CD14-positive monocyte (primary cell): ENCODE measurements at regions not wholly inside any gene's neighbourhood (a gene's known extent, or its start where the extent isn't known, plus 50 kb on each side); places are given as distances from the start of the nearest gene placed in this dataset.

Experiments used
- DNase-seq, 3 donors: peaks; one replicate each; pipeline ENCODE4 v3.0.0-alpha.2; 2011 to 2022
- H2AFZ ChIP-seq: 2 replicates; pipeline ENCODE4 v1.6.0; 2012; ENCODE audit warnings: mild to moderate bottlenecking, low read depth, low read length, inconsistent platforms; ENCODE audit not compliant: insufficient read depth, poor library complexity, severe bottlenecking
- H3K27ac ChIP-seq, 2 donors: 1 replicate in 1 of 2; 2 replicates in 1 of 2; pipeline ENCODE4 v1.5.1; 2012 to 2013; ENCODE audit warnings: low read length in 2 of 2, control low read depth in 1 of 2, inconsistent platforms in 1 of 2, low read depth in 1 of 2, mild to moderate bottlenecking in 1 of 2
- H3K27me3 ChIP-seq, 2 donors: one replicate each; pipeline versions ENCODE4 v1.6.0 to v1.6.1; 2011 to 2013; ENCODE audit warnings: low read length in 2 of 2; ENCODE audit not compliant: control insufficient read depth in 2 of 2, insufficient read depth in 2 of 2
- H3K36me3 ChIP-seq, 2 donors: replicated peaks in 1 of 2; 1 replicate in 1 of 2; 2 replicates in 1 of 2; pipeline versions ENCODE4 v1.5.1 to v1.6.1; 2012 to 2013; ENCODE audit warnings: low read length in 2 of 2, control low read depth in 1 of 2, inconsistent platforms in 1 of 2, mild to moderate bottlenecking in 1 of 2; ENCODE audit not compliant: insufficient read depth in 2 of 2, control insufficient read depth in 1 of 2
- H3K4me1 ChIP-seq, 2 donors: 1 replicate in 1 of 2; 2 replicates in 1 of 2; pipeline versions ENCODE4 v1.5.1 to v1.6.1; 2012 to 2013; ENCODE audit warnings: low read length in 2 of 2, control low read depth in 1 of 2, inconsistent platforms in 1 of 2, mild to moderate bottlenecking in 1 of 2, moderate library complexity in 1 of 2; ENCODE audit not compliant: insufficient read depth in 2 of 2, control insufficient read depth in 1 of 2
- H3K4me2 ChIP-seq: replicated peaks from 2 replicates; pipeline ENCODE3; 2012; ENCODE audit warnings: low read length, moderate library complexity, mild to moderate bottlenecking; ENCODE audit not compliant: poor library complexity, severe bottlenecking; ENCODE audit errors: extremely low read depth
- H3K4me3 ChIP-seq, 3 experiments: fragments of 200-600 bp in 1 of 3; sonication (generic) in 1 of 3; replicated peaks in 1 of 3; 1 replicate in 2 of 3; 2 replicates in 1 of 3; pipeline ENCODE4 v1.5.1; 2011 to 2013; ENCODE audit warnings: low read length in 3 of 3, mild to moderate bottlenecking in 3 of 3, control low read depth in 2 of 3, low read depth in 2 of 3, inconsistent platforms in 1 of 3, moderate library complexity in 1 of 3
- H3K79me2 ChIP-seq: 2 replicates; pipeline ENCODE4 v1.6.0; 2012; ENCODE audit warnings: mild to moderate bottlenecking, control low read depth, inconsistent platforms, low read length, moderate library complexity; ENCODE audit not compliant: insufficient read depth
- H3K9ac ChIP-seq: 2 replicates; pipeline ENCODE4 v1.6.0; 2017; ENCODE audit warnings: low read length, mild to moderate bottlenecking; ENCODE audit not compliant: insufficient read depth, poor library complexity, severe bottlenecking
- H3K9me3 ChIP-seq, 2 donors: replicated peaks in 1 of 2; 1 replicate in 1 of 2; 2 replicates in 1 of 2; pipeline versions ENCODE4 v1.5.1 to v1.6.1; 2012 to 2013; ENCODE audit warnings: low read length in 2 of 2, control low read depth in 1 of 2; ENCODE audit not compliant: control insufficient read depth in 1 of 2, insufficient read depth in 1 of 2
- H4K20me1 ChIP-seq: 2 replicates; pipeline ENCODE4 v1.6.0; 2012; ENCODE audit warnings: mild to moderate bottlenecking, low read length, control low read depth, moderate library complexity; ENCODE audit not compliant: insufficient read depth
- H3K27ac Mint-ChIP-seq, 7 donors: one replicate each; pipeline ENCODE4 v1.8.0; 2020; ENCODE audit warnings: mild to moderate bottlenecking in 7 of 7, mixed read lengths in 7 of 7, moderate library complexity in 6 of 7, inconsistent platforms in 2 of 7
- H3K27me3 Mint-ChIP-seq, 3 donors: one replicate each; pipeline ENCODE4 v1.8.0; 2021 to 2022; ENCODE audit warnings: low read depth in 3 of 3, mild to moderate bottlenecking in 3 of 3, mixed read lengths in 3 of 3, moderate library complexity in 3 of 3, inconsistent platforms in 1 of 3
- H3K36me3 Mint-ChIP-seq, 2 donors: one replicate each; pipeline ENCODE4 v1.8.0; 2020; ENCODE audit warnings: mixed read lengths in 2 of 2, inconsistent platforms in 1 of 2, mild to moderate bottlenecking in 1 of 2
- H3K4me1 Mint-ChIP-seq: one replicate; pipeline ENCODE4 v1.8.0; 2020; ENCODE audit warnings: mild to moderate bottlenecking, mixed read lengths
- H3K4me3 Mint-ChIP-seq, 2 donors: one replicate each; pipeline ENCODE4 v1.8.0; 2020; ENCODE audit warnings: mild to moderate bottlenecking in 2 of 2, mixed read lengths in 2 of 2, moderate library complexity in 1 of 2
- H3K9me3 Mint-ChIP-seq, 7 donors: one replicate each; pipeline ENCODE4 v1.8.0; 2020 to 2022; ENCODE audit warnings: mixed read lengths in 7 of 7, mild to moderate bottlenecking in 6 of 7, moderate library complexity in 6 of 7, inconsistent platforms in 2 of 7
- WGBS: methylation state at CpG from one replicate; pipeline ENCODE4 v1.1.5; 2013; ENCODE audit warnings: missing lambda C conversion rate; ENCODE audit not compliant: insufficient coverage; 5-methylcytosine and 5-hydroxymethylcytosine counted together
- intact Hi-C, 2 donors: fragments of 100-400 bp; cut with micrococcal nuclease; formaldehyde crosslinking; loops; one replicate each; pipeline versions ENCODE4 v1.15.0 to v1.15.1; 2023
- TF ChIP-seq, protein P1 (sequence below): fragments of 200-600 bp; IDR thresholded peaks from one replicate; pipeline ENCODE4 v1.8.0; 2022; ENCODE audit warnings: antibody characterized with exemption, mild to moderate bottlenecking

DNA sequence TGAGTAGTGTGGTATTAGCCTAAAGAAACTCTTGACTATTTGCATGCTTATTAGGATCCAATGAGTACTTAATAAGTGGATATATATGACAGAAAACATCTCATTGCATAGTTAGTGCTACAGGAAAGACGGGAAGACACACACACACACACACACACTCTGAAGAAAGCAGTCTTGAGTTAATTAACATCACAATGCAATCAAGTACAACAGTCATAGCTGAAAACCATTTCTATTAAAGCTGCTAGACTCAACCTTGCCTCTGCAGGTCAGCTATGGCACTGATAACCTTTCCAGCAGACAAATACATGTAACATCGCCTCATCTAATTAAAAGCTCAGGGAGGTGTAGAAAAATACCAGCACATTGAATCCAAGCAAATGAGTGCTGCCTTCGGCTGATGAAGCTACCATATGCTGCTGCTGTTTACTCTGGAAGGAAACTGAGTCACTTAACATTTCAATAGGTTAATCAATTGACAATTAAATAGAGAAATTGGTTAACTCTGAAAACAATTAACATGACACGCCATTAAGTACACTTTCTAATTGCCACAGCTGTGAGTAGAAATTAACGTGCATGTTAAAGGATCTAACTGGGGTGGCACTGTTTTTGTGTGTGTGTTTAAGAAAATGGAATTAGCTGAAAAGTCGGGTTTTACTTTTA is 93.2 kb upstream of the OTX2 start:
- Histone ChIP-seq H3K9ac (no peak overlapping the region), H2AFZ (no peak overlapping the region), H3K4me1 (no peaks in the 10 kb centered on the region), H3K36me3 (no peaks in the 10 kb centered on the region), H3K4me2 (no peak overlapping the region), H4K20me1 (no peaks in the 10 kb centered on the region), H3K4me3 (no peak overlapping the region), H3K9me3 (no peaks in the 10 kb centered on the region), H3K27me3 (no peaks in the 10 kb centered on the region), H3K79me2 (no peaks in the 10 kb centered on the region), H3K27ac (no peak overlapping the region)
- no peak for DNase-seq
- TF ChIP-seq, protein P1, sequence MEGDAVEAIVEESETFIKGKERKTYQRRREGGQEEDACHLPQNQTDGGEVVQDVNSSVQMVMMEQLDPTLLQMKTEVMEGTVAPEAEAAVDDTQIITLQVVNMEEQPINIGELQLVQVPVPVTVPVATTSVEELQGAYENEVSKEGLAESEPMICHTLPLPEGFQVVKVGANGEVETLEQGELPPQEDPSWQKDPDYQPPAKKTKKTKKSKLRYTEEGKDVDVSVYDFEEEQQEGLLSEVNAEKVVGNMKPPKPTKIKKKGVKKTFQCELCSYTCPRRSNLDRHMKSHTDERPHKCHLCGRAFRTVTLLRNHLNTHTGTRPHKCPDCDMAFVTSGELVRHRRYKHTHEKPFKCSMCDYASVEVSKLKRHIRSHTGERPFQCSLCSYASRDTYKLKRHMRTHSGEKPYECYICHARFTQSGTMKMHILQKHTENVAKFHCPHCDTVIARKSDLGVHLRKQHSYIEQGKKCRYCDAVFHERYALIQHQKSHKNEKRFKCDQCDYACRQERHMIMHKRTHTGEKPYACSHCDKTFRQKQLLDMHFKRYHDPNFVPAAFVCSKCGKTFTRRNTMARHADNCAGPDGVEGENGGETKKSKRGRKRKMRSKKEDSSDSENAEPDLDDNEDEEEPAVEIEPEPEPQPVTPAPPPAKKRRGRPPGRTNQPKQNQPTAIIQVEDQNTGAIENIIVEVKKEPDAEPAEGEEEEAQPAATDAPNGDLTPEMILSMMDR, result no peak
- H3K4me3 Mint-ChIP-seq, result no peak overlapping the region
- WGBS, result 80% methylated on average over 2 of the region's 6 CpGs
- peaks cover 0 to 6% (median 5%) of the 10 kb centered on the region in 3 donors for H3K27me3 Mint-ChIP-seq
- intact Hi-C loops, result no loop called here
- no peaks in the 10 kb centered on the region for H3K36me3 Mint-ChIP-seq
- no peaks in the 10 kb centered on the region for H3K4me1 Mint-ChIP-seq
- peaks cover 0 to 4% (median 2%) of the 10 kb centered on the region in 7 donors for H3K9me3 Mint-ChIP-seq
- no peak overlapping the region for H3K27ac Mint-ChIP-seq

DNA sequence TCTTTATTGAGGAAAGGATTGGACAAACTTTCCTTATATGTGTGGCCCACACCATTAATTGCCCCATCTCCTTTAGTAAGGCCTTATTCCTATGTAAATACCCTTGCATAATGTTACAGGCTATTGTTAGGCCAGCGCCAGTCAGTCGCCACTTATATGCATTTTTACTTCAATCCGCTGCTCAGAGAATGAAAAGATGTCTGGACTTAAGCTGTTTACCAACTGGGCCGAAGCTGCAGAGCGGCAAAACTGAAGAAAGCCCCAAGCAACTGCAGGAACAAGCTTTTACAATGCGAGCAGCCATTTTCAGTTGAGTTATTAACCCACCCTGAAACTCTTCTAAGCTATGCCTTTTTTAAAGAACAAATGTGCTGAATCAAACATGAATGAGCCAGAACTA is 92.1 kb upstream of the OTX2 start:
- Histone ChIP-seq H2AFZ (no peak overlapping the region), H4K20me1 (no peaks in the 10 kb centered on the region), H3K4me3 (no peak overlapping the region), H3K36me3 (no peaks in the 10 kb centered on the region), H3K9me3 (no peaks in the 10 kb centered on the region), H3K27me3 (no peaks in the 10 kb centered on the region), H3K4me2 (no peak overlapping the region), H3K4me1 (no peaks in the 10 kb centered on the region), H3K9ac (no peak overlapping the region), H3K27ac (no peak overlapping the region), H3K79me2 (no peaks in the 10 kb centered on the region)
- H3K4me1 Mint-ChIP-seq, result no peaks in the 10 kb centered on the region
- peaks cover 0 to 6% (median 5%) of the 10 kb centered on the region in 3 donors for H3K27me3 Mint-ChIP-seq
- peaks cover 0 to 4% (median 2%) of the 10 kb centered on the region in 7 donors for H3K9me3 Mint-ChIP-seq
- DNase-seq, result no peak
- TF ChIP-seq, protein P1, result no peak
- intact Hi-C loops, result no loop called here
- H3K36me3 Mint-ChIP-seq, result no peaks in the 10 kb centered on the region
- WGBS, result 82% methylated on average over 4 of the region's 6 CpGs
- no peak overlapping the region for H3K4me3 Mint-ChIP-seq
- no peak overlapping the region for H3K27ac Mint-ChIP-seq
